ENCODE measurements at regions not wholly inside any gene's neighbourhood (a gene's known extent, or its start where the extent isn't known, plus 50 kb on each side); places are given as distances from the start of the nearest gene placed in this dataset.

DNA sequence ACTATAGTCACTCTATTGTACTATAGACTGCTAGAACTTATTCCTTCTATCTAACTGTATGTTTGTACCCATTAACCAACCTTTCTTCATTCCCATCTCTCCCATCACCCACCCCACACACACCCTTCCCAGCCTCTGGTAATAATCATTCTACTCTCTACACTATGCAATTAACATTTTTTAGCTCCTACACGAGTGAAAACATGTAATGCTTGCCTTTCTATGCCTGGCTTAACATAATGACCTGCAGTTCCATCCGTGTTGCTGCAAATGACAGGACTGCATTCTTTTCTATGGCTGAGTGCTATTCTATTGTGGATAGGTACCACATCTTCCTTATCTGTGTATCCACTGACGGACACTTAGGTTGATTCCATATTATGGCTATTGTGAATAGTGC lies 95.5 kb downstream of the ALDH8A1 start:
- TF ChIP-seq, protein P1, sequence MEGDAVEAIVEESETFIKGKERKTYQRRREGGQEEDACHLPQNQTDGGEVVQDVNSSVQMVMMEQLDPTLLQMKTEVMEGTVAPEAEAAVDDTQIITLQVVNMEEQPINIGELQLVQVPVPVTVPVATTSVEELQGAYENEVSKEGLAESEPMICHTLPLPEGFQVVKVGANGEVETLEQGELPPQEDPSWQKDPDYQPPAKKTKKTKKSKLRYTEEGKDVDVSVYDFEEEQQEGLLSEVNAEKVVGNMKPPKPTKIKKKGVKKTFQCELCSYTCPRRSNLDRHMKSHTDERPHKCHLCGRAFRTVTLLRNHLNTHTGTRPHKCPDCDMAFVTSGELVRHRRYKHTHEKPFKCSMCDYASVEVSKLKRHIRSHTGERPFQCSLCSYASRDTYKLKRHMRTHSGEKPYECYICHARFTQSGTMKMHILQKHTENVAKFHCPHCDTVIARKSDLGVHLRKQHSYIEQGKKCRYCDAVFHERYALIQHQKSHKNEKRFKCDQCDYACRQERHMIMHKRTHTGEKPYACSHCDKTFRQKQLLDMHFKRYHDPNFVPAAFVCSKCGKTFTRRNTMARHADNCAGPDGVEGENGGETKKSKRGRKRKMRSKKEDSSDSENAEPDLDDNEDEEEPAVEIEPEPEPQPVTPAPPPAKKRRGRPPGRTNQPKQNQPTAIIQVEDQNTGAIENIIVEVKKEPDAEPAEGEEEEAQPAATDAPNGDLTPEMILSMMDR (conservative IDR thresholded peaks at IDR 0.05 in 1 of 2, IDR thresholded peaks at IDR 0.05 in 1 of 2; ENCODE audit: low read depth in 1 of 2, low read length in 2 of 2), result no peak
- TF ChIP-seq EZH2 (IDR thresholded peaks at IDR 0.05; ENCODE audit: low read length, missing control alignments), result no peak
